Neutrophil (primary cell): ENCODE measurements at regions not wholly inside any gene's neighbourhood (a gene's known extent, or its start where the extent isn't known, plus 50 kb on each side); places are given as distances from the start of the nearest gene placed in this dataset.

Experiments
- H3K27ac ChIP-seq: fragments of 200-600 bp; sonication (generic); 2 replicates; pipeline ENCODE4 v1.5.1; 2016; ENCODE audit warnings: mild to moderate bottlenecking, moderate library complexity
- H3K27me3 ChIP-seq: fragments of 200-600 bp; sonication (generic); 2 replicates; pipeline ENCODE4 v1.6.0; 2016; ENCODE audit warnings: mild to moderate bottlenecking
- H3K36me3 ChIP-seq: fragments of 200-600 bp; sonication (generic); 2 replicates; pipeline ENCODE4 v1.5.1; 2017
- H3K4me1 ChIP-seq, 2 experiments: fragments of 200-600 bp in 1 of 2; sonication (generic) in 1 of 2; 1 replicate in 1 of 2; 2 replicates in 1 of 2; pipeline versions ENCODE4 v1.5.1 to v1.6.1; 2013 to 2016; ENCODE audit warnings: low read depth in 1 of 2, low read length in 1 of 2, mild to moderate bottlenecking in 1 of 2, moderate library complexity in 1 of 2; ENCODE audit not compliant: control insufficient read depth in 1 of 2, insufficient read depth in 1 of 2
- H3K4me3 ChIP-seq, 2 experiments: fragments of 200-600 bp in 1 of 2; sonication (generic) in 1 of 2; 1 replicate in 1 of 2; 2 replicates in 1 of 2; pipeline ENCODE4 v1.5.1; 2013 to 2016; ENCODE audit warnings: low read depth in 1 of 2, low read length in 1 of 2, mild to moderate bottlenecking in 1 of 2, moderate library complexity in 1 of 2
- H3K9me3 ChIP-seq: fragments of 200-600 bp; sonication (generic); 2 replicates; pipeline ENCODE4 v1.5.1; 2016
- CTCF ChIP-seq: fragments of 200-600 bp; sonication (generic); IDR thresholded peaks from 2 replicates; pipeline ENCODE4 v1.5.1; 2016; ENCODE audit warnings: antibody characterized with exemption

- Histone ChIP-seq H3K9me3 (no peaks in the 10 kb centered on the region), H3K4me1 (no peaks in the 10 kb centered on the region), H3K4me3 (no peak overlapping the region), H3K27ac (no peak overlapping the region), H3K36me3 (no peaks in the 10 kb centered on the region), H3K27me3 (no peaks in the 10 kb centered on the region)
- no peak for TF ChIP-seq CTCF
These were observed 284.4 kb downstream of the C6orf118 start for GRCh38 chr6:165025040-165025439.

- H3K9me3 ChIP-seq, result no peaks in the 10 kb centered on the region
These were observed 289.7 kb downstream of the C6orf118 start for GRCh38 chr6:165019681-165020080.

GRCh38 chr6:165015676-165016075 is 293.7 kb downstream of the C6orf118 start:
- Histone ChIP-seq H3K4me1 (no peaks in the 10 kb centered on the region), H3K4me3 (no peak overlapping the region), H3K9me3 (no peaks in the 10 kb centered on the region), H3K27me3 (no peaks in the 10 kb centered on the region), H3K36me3 (no peaks in the 10 kb centered on the region), H3K27ac (no peak overlapping the region)
- no peak for TF ChIP-seq CTCF

More at GRCh38 chr6:165019681-165020080, 289.7 kb downstream of the C6orf118 start:
- no peaks in the 10 kb centered on the region for H3K36me3 ChIP-seq
- no peaks in the 10 kb centered on the region for H3K4me1 ChIP-seq
- H3K27ac ChIP-seq, result no peak overlapping the region
- H3K4me3 ChIP-seq, result no peak overlapping the region
- no peak for TF ChIP-seq CTCF
- H3K27me3 ChIP-seq, result no peaks in the 10 kb centered on the region

- no peak for TF ChIP-seq CTCF
- H3K27me3 ChIP-seq, result no peaks in the 10 kb centered on the region
- H3K27ac ChIP-seq, result no peak overlapping the region
- no peak overlapping the region for H3K4me3 ChIP-seq
- H3K4me1 ChIP-seq, result no peaks in the 10 kb centered on the region
- no peaks in the 10 kb centered on the region for H3K36me3 ChIP-seq
- no peaks in the 10 kb centered on the region for H3K9me3 ChIP-seq
These were observed 295.7 kb downstream of the C6orf118 start for GRCh38 chr6:165013701-165014100.

- no peak overlapping the region for H3K27ac ChIP-seq
- no peaks in the 10 kb centered on the region for H3K27me3 ChIP-seq
- no peak overlapping the region for H3K4me3 ChIP-seq
- H3K4me1 ChIP-seq, result no peaks in the 10 kb centered on the region
- no peaks in the 10 kb centered on the region for H3K9me3 ChIP-seq
- no peak for TF ChIP-seq CTCF
- no peaks in the 10 kb centered on the region for H3K36me3 ChIP-seq
These were observed 297.2 kb downstream of the C6orf118 start for GRCh38 chr6:165012183-165012582.
